ENCODE measurements at regions not wholly inside any gene's neighbourhood (a gene's known extent, or its start where the extent isn't known, plus 50 kb on each side); places are given as distances from the start of the nearest gene placed in this dataset.

DNA sequence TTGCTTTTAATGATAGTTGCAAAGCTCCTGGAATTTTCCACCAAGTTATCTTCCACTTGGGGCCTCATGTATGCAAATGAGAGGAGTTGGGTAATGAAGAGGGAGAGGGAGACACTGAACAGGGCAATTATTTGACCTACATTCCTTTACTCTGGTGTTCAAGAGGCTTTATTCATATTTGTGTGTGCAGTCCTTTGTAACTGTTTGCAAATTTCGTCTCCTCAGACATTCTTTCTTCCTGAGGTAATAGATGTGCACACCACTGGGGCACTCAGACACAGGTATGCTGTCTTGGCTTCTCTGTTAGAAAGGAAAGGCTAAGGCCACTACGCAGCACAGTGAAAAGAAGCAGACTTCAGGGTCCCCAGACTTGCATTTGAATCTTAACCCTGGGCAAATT, 189.7 kb upstream of the IL12A start:
- Mint-ChIP-seq H3K4me1 (no peaks in the 10 kb centered on the region), H3K36me3 (ENCODE audit: insufficient read depth) (no peaks in the 10 kb centered on the region), H3K27ac (ENCODE audit: low read depth) (no peak overlapping the region), H3K27me3 (peaks cover 34% of the 10 kb centered on the region), H3K9me3 (no peaks in the 10 kb centered on the region), H3K4me3 (no peak overlapping the region)
- DNase-seq (ENCODE audit: low spot score in 2 of 2) = no peak
- no peak for ATAC-seq (replicated peaks; ENCODE audit: extremely low read depth, poor library complexity, severe bottlenecking)

GRCh38 chr3:159800434-159801155, 188.0 kb upstream of the IL12A start:
- Mint-ChIP-seq H3K4me3 (no peak overlapping the region), H3K27ac (ENCODE audit: low read depth) (no peak overlapping the region), H3K4me1 (no peaks in the 10 kb centered on the region), H3K9me3 (no peaks in the 10 kb centered on the region), H3K27me3 (peaks cover 22% of the 10 kb centered on the region), H3K36me3 (ENCODE audit: insufficient read depth) (no peaks in the 10 kb centered on the region)
- ATAC-seq (replicated peaks; ENCODE audit: extremely low read depth, poor library complexity, severe bottlenecking) = no peak
- no peak for DNase-seq (ENCODE audit: low spot score in 2 of 2)

DNA sequence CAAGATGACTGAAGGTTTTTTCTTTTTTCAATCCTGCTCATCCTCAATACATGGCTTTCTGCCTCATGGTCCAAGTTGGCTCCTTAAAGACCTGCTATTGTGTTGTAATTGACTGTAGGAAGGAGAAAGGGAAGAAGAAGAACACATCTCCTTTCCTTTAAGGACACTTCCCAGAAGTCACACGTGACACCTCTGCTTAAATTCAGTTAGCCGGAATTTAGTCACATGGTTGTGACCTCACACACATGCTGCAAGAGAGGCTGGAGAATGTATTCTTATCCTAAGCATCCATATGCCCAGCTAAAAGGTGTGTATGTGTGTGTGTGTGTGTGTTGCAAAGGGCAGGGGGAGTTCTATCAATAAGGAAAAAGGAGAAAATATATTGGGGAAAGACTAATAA, 185.8 kb upstream of the IL12A start:
- no peak overlapping the region for H3K4me3 Mint-ChIP-seq
- no peaks in the 10 kb centered on the region for H3K9me3 Mint-ChIP-seq
- H3K27me3 Mint-ChIP-seq = peaks cover 21% of the 10 kb centered on the region
- H3K4me1 Mint-ChIP-seq = no peaks in the 10 kb centered on the region
- ATAC-seq (replicated peaks; ENCODE audit: extremely low read depth, poor library complexity, severe bottlenecking) = no peak
- no peak overlapping the region for H3K27ac Mint-ChIP-seq (ENCODE audit: low read depth)
- DNase-seq (ENCODE audit: low spot score in 2 of 2) = no peak
- no peaks in the 10 kb centered on the region for H3K36me3 Mint-ChIP-seq (ENCODE audit: insufficient read depth)

- no peak overlapping the region for H3K4me3 Mint-ChIP-seq
- H3K4me1 Mint-ChIP-seq = no peaks in the 10 kb centered on the region
- no peaks in the 10 kb centered on the region for H3K9me3 Mint-ChIP-seq
- ATAC-seq (replicated peaks; ENCODE audit: extremely low read depth, poor library complexity, severe bottlenecking) = no peak
- DNase-seq (ENCODE audit: low spot score in 2 of 2) = no peak
- H3K36me3 Mint-ChIP-seq (ENCODE audit: insufficient read depth) = no peaks in the 10 kb centered on the region
- H3K27ac Mint-ChIP-seq (ENCODE audit: low read depth) = no peak overlapping the region
- peaks cover 21% of the 10 kb centered on the region for H3K27me3 Mint-ChIP-seq
Measured at GRCh38 chr3:159803459-159803858, 185.2 kb upstream of the IL12A start.

DNA sequence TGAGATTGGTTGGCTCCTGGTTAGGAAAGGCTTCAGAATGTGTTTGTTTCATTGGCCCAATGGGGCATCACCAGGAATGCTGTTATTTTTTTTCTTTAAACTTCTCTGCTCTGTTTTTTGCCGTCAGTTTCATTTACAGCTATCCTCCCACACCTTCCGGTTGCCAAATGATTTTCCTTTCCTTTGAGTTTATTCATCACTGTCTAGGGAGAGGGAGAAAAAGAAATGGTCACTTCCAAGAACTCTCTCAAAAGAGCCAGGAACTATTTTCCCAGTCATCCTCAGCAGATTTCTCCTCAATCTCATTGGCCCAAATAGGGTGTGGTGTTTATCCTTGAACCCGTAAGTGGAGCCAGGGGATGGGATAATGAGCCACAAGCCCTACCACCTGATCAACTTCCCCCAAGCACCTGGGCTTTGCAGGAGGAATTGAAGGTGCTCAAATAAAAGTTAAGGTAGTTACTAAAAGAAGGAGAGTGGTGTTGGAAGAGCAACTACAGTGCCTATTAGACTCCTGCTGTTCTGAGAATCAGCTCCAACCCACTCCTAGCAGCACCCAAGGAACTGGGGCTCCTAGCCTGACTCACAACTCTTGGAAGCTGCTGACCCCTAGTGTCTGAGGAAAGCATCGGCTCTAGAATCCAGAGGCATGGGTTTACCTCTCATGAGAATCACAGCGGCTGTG, 183.8 kb upstream of the IL12A start:
- ATAC-seq (replicated peaks; ENCODE audit: extremely low read depth, poor library complexity, severe bottlenecking) (no peak), DNase-seq (ENCODE audit: low spot score in 2 of 2) (no peak)
- Mint-ChIP-seq H3K4me3 (no peak overlapping the region), H3K4me1 (no peaks in the 10 kb centered on the region), H3K27me3 (peaks cover 21% of the 10 kb centered on the region), H3K27ac (ENCODE audit: low read depth) (no peak overlapping the region), H3K9me3 (no peaks in the 10 kb centered on the region), H3K36me3 (ENCODE audit: insufficient read depth) (no peaks in the 10 kb centered on the region)

GRCh38 chr3:159805411-159805772, 183.2 kb upstream of the IL12A start:
- no peak overlapping the region for H3K27ac Mint-ChIP-seq (ENCODE audit: low read depth)
- ATAC-seq (replicated peaks; ENCODE audit: extremely low read depth, poor library complexity, severe bottlenecking) (no peak), DNase-seq (ENCODE audit: low spot score in 2 of 2) (no peak)
- H3K36me3 Mint-ChIP-seq (ENCODE audit: insufficient read depth) = no peaks in the 10 kb centered on the region
- H3K27me3 Mint-ChIP-seq = peaks cover 21% of the 10 kb centered on the region
- no peaks in the 10 kb centered on the region for H3K4me1 Mint-ChIP-seq
- H3K9me3 Mint-ChIP-seq = no peaks in the 10 kb centered on the region
- H3K4me3 Mint-ChIP-seq = no peak overlapping the region

DNA sequence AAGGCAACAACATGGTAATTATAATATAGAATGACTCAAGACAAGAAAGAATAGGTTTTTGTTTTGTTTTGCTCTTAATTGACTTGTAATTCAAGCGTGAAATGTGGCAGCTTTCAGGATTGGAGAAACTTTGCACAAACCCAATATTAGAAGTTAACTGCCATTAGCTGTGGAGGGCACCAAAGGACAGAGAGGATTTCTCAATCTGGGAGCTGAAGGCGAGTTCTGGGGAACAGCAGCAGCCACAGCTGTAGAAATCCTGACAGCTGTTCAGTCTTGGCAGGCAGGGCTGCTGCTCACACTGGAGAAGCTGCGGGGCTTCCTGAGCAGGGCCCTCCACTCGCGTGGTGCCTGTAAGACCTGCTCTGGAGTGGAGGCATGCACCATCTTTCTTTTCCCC, 182.2 kb upstream of the IL12A start:
- DNase-seq (ENCODE audit: low spot score in 2 of 2) (no peak), ATAC-seq (replicated peaks; ENCODE audit: extremely low read depth, poor library complexity, severe bottlenecking) (no peak)
- no peak overlapping the region for H3K27ac Mint-ChIP-seq (ENCODE audit: low read depth)
- no peaks in the 10 kb centered on the region for H3K36me3 Mint-ChIP-seq (ENCODE audit: insufficient read depth)
- no peaks in the 10 kb centered on the region for H3K9me3 Mint-ChIP-seq
- no peak overlapping the region for H3K4me3 Mint-ChIP-seq
- no peaks in the 10 kb centered on the region for H3K4me1 Mint-ChIP-seq
- peaks cover 21% of the 10 kb centered on the region for H3K27me3 Mint-ChIP-seq

DNA sequence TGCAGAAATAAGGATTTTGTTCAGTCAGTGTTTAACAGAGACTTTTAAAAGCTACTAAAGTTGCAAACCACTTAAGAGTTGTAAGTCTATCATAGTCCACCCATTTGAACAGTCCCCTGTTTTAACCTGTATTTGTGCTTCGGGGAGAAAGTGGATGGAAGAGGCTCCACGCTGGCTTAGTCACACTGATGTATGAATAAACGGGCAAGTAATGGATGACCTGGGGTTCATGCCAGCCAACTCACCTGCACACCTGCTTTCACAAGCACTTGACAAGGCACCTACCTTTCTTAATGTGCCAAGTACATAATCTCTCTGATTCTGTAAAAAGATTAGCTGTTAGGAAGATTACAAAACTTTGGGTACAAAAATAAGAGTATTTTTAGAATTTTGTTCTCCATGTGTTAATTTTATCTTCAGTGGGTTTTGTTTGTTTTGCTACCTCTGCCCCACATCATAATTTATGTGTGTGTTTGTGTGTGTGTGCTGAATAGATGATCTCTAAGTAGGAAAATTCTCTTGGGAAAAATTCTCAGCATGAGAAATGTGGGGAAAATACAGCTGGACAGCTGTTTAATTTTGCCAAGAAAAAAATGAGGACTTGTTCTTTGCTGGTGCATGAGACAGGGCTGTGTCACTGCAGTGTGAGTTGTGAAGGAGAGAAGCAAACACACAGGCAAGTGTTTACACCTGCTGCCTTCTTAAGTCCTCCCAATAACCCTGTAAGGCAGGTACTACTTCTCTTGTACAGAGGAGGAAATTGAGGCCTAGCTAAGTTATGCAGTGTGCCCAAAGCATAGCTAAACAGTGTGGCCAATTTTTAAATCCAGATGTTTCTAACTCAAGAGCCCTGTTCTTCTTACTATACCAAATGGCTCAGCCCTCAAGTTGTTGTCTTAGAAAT, 181.2 kb upstream of the IL12A start:
- peaks cover 17% of the 10 kb centered on the region for H3K27me3 Mint-ChIP-seq
- no peak for ATAC-seq (replicated peaks; ENCODE audit: extremely low read depth, poor library complexity, severe bottlenecking)
- H3K4me3 Mint-ChIP-seq = no peak overlapping the region
- no peaks in the 10 kb centered on the region for H3K36me3 Mint-ChIP-seq (ENCODE audit: insufficient read depth)
- H3K27ac Mint-ChIP-seq (ENCODE audit: low read depth) = no peak overlapping the region
- no peak for DNase-seq (ENCODE audit: low spot score in 2 of 2)
- no peaks in the 10 kb centered on the region for H3K9me3 Mint-ChIP-seq
- no peaks in the 10 kb centered on the region for H3K4me1 Mint-ChIP-seq

DNA sequence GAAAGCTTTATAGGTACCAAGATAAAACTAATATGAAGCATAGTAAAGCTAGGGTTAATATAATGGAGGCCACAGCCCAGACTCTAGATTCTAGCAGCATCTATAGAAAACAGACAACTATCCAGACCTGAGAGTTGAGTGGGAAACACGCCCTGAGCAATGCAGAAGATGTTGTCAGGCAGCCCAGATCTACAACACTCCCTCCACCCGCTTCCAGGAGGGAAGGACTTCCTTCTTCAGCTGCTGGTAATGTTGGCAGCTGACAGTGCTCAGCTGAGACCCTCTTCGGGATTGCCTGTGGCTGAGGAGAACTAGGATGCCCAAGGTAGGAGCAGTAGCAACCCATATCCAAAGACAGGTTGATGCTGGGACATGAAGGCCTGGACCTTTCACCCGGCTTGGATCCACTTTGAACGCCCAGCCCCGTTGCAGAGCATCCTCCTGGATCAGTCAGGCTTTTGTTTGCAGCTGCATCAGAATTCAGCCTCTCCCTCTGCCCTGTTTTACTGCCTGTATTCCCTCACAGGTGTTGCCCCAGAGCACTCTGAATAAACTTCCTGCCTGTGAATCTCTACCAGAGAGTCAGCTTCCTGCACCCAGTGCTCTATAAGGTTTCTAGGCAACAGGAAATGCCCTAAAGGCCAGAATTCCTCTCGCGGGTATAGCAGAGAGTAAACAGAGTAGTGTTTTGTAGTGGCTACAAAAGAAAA, 174.7 kb upstream of the IL12A start:
- Mint-ChIP-seq H3K27ac (ENCODE audit: low read depth) (no peak overlapping the region), H3K4me1 (no peaks in the 10 kb centered on the region), H3K36me3 (ENCODE audit: insufficient read depth) (no peaks in the 10 kb centered on the region), H3K9me3 (no peaks in the 10 kb centered on the region), H3K4me3 (no peak overlapping the region), H3K27me3 (no peaks in the 10 kb centered on the region)
- ATAC-seq (replicated peaks; ENCODE audit: extremely low read depth, poor library complexity, severe bottlenecking) (no peak), DNase-seq (ENCODE audit: low spot score in 2 of 2) (no peak)

- H3K27me3 Mint-ChIP-seq = peaks cover 11% of the 10 kb centered on the region
- no peaks in the 10 kb centered on the region for H3K36me3 Mint-ChIP-seq (ENCODE audit: insufficient read depth)
- ATAC-seq (replicated peaks; ENCODE audit: extremely low read depth, poor library complexity, severe bottlenecking) (no peak), DNase-seq (ENCODE audit: low spot score in 2 of 2) (no peak)
- H3K9me3 Mint-ChIP-seq = no peaks in the 10 kb centered on the region
- no peaks in the 10 kb centered on the region for H3K4me1 Mint-ChIP-seq
- no peak overlapping the region for H3K27ac Mint-ChIP-seq (ENCODE audit: low read depth)
- no peak overlapping the region for H3K4me3 Mint-ChIP-seq
Measured at GRCh38 chr3:159816512-159816911, 172.1 kb upstream of the IL12A start.

- H3K27me3 Mint-ChIP-seq = peaks cover 11% of the 10 kb centered on the region
- H3K4me3 Mint-ChIP-seq = no peak overlapping the region
- no peak for DNase-seq (ENCODE audit: low spot score in 2 of 2)
- no peaks in the 10 kb centered on the region for H3K36me3 Mint-ChIP-seq (ENCODE audit: insufficient read depth)
- H3K4me1 Mint-ChIP-seq = no peaks in the 10 kb centered on the region
- H3K27ac Mint-ChIP-seq (ENCODE audit: low read depth) = no peak overlapping the region
- no peak for ATAC-seq (replicated peaks; ENCODE audit: extremely low read depth, poor library complexity, severe bottlenecking)
- H3K9me3 Mint-ChIP-seq = no peaks in the 10 kb centered on the region
Measured at GRCh38 chr3:159817126-159817525, 171.5 kb upstream of the IL12A start.

GRCh38 chr3:159817571-159817970, 171.1 kb upstream of the IL12A start:
- no peak overlapping the region for H3K4me3 Mint-ChIP-seq
- no peaks in the 10 kb centered on the region for H3K4me1 Mint-ChIP-seq
- peaks cover 14% of the 10 kb centered on the region for H3K27me3 Mint-ChIP-seq
- H3K9me3 Mint-ChIP-seq = no peaks in the 10 kb centered on the region
- no peaks in the 10 kb centered on the region for H3K36me3 Mint-ChIP-seq (ENCODE audit: insufficient read depth)
- H3K27ac Mint-ChIP-seq (ENCODE audit: low read depth) = no peak overlapping the region
- ATAC-seq (replicated peaks; ENCODE audit: extremely low read depth, poor library complexity, severe bottlenecking) (no peak), DNase-seq (ENCODE audit: low spot score in 2 of 2) (no peak)

Data from central memory CD8-positive, alpha-beta T cell (primary cell).